HFFc6 (cell line): ENCODE measurements at regions not wholly inside any gene's neighbourhood (a gene's known extent, or its start where the extent isn't known, plus 50 kb on each side); places are given as distances from the start of the nearest gene placed in this dataset.

Source experiments
- DNase-seq: peaks from one replicate; pipeline ENCODE4 v3.0.0-alpha.2; 2018
- H3K27ac Mint-ChIP-seq: 2 replicates; pipeline ENCODE4 v1.8.0; 2020; ENCODE audit warnings: mild to moderate bottlenecking, mixed read lengths
- H3K27me3 Mint-ChIP-seq: 2 replicates; pipeline ENCODE4 v1.8.0; 2021; ENCODE audit warnings: mild to moderate bottlenecking, moderate library complexity, mixed read lengths; ENCODE audit not compliant: insufficient read depth
- H3K36me3 Mint-ChIP-seq: 2 replicates; pipeline ENCODE4 v1.8.0; 2021; ENCODE audit warnings: low read depth, mixed read lengths
- H3K4me1 Mint-ChIP-seq: 2 replicates; pipeline ENCODE4 v1.8.0; 2020; ENCODE audit warnings: low read depth, mixed read lengths
- H3K4me3 Mint-ChIP-seq: 2 replicates; pipeline ENCODE4 v1.8.0; 2020; ENCODE audit warnings: mild to moderate bottlenecking, moderate library complexity, mixed read lengths
- H3K9me3 Mint-ChIP-seq: 2 replicates; pipeline ENCODE4 v1.8.0; 2020; ENCODE audit warnings: mild to moderate bottlenecking, mixed read lengths
- TF ChIP-seq, protein P1 (sequence below): fragments of 200-600 bp; sonication (generic); IDR thresholded peaks from 2 replicates; pipeline ENCODE4 v1.5.0; 2021; ENCODE audit warnings: antibody characterized with exemption, mild to moderate bottlenecking

DNA sequence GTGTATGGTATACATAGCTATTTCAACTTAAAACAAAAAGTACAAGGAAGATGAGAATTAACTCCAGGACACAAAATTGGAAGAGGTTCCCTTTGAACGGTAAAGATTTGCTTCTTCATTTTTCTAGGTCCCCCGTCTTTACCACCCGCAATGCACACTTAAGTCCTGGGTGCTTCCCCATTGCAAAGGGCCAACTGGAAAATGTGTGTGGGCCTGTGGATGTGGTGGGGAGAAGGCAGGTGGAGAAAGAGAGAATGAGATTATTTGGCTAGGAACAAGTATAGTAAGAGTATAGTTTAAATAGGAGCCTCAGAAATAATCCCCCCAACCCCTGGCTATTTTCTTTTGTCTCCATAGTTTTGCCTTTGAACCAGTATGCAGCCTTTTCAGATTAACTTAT, 115.4 kb downstream of the HLX start:
- Mint-ChIP-seq H3K4me3 (no peak overlapping the region), H3K9me3 (no peaks in the 10 kb centered on the region; the same call in 1 of the 2 replicates), H3K4me1 (peaks cover 42% of the 10 kb centered on the region), H3K27me3 (no peaks in the 10 kb centered on the region; the same call in none of the 2 replicates), H3K36me3 (peaks cover 6% of the 10 kb centered on the region; the same call in 1 of the 2 replicates), H3K27ac (no peak overlapping the region)
- TF ChIP-seq, protein P1, sequence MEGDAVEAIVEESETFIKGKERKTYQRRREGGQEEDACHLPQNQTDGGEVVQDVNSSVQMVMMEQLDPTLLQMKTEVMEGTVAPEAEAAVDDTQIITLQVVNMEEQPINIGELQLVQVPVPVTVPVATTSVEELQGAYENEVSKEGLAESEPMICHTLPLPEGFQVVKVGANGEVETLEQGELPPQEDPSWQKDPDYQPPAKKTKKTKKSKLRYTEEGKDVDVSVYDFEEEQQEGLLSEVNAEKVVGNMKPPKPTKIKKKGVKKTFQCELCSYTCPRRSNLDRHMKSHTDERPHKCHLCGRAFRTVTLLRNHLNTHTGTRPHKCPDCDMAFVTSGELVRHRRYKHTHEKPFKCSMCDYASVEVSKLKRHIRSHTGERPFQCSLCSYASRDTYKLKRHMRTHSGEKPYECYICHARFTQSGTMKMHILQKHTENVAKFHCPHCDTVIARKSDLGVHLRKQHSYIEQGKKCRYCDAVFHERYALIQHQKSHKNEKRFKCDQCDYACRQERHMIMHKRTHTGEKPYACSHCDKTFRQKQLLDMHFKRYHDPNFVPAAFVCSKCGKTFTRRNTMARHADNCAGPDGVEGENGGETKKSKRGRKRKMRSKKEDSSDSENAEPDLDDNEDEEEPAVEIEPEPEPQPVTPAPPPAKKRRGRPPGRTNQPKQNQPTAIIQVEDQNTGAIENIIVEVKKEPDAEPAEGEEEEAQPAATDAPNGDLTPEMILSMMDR: no peak
- DNase-seq: no peak

- Mint-ChIP-seq H3K27me3 (no peaks in the 10 kb centered on the region; the same call in 1 of the 2 replicates), H3K36me3 (peaks cover 6% of the 10 kb centered on the region; the same call in 1 of the 2 replicates), H3K4me3 (no peak overlapping the region), H3K9me3 (no peaks in the 10 kb centered on the region; the same call in 1 of the 2 replicates), H3K4me1 (peaks cover 11% of the 10 kb centered on the region), H3K27ac (no peak overlapping the region)
- no peak for DNase-seq
- TF ChIP-seq, protein P1: no peak
Observed at GRCh38 chr1:220997791-220998190, 118.5 kb downstream of the HLX start.

DNA sequence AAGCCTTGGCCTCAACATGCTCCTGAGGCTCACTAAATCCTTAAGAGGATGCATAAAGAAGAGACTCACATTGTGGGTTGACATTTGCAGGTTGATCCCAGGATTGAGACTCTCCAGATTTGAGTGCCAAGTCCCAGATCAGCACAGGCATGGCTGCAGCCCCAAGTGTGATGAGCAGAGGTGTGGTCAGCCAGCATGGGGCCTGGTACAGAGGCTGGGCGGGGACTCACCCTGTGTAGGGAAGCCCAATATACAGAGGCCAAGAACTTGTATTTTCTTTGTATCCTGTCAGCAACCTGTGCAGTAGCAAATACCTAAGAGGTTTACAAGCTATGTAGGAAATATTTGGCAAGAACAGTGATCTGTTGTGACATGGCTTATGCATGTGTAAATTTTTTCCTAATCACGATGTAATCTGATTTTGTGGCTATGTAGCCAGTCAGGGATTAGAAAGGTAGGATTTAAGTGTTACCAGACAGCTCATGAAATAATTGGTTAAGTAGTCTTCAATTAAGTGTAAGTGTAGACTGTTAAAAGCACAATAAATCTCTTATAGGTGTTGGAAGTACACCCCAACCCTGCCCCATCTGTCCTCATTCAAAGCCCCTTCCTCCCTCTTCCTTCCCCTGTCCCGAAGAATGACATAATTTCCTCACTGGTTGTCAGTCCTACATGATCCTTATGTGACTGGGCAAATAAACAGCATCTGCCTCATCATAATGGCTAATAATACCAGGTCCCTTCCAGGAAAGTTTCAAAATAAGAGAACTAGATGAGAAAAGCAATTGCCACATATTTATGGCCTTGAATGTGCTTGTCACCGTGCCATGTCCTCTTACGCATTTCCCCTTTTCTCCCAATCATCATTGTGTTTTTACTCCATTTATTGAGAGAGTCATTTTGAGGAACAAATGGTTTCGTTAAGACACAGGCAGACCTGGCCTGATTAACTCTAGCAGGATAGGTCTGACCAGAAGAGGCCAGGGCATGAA, 120.9 kb downstream of the HLX start:
- Mint-ChIP-seq H3K9me3 (no peaks in the 10 kb centered on the region; the same call in 1 of the 2 replicates), H3K4me3 (no peak overlapping the region), H3K27me3 (no peaks in the 10 kb centered on the region), H3K27ac (no peak overlapping the region), H3K36me3 (peaks cover 6% of the 10 kb centered on the region; the same call in 1 of the 2 replicates), H3K4me1 (no peaks in the 10 kb centered on the region)
- DNase-seq: no peak
- TF ChIP-seq, protein P1: no peak

DNA sequence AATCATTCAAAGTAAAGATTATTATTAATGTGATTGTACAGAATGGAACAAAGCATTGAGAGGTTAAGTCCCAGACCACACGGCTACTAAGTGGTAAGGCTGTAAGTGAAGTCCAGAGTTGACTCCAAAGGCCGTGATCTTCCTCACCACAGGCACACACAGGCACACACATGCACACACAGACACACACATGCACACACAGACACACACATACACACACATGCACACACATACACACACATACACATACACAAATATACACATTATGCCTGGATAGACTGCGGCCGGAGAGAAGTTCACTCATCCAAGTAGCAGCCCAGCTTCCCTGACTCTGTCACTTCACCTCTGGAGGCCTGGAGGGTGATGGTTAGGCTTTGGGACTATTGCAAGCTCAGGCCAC, 121.9 kb downstream of the HLX start:
- peaks cover 6% of the 10 kb centered on the region; the same call in 1 of the 2 replicates for H3K36me3 Mint-ChIP-seq
- H3K4me3 Mint-ChIP-seq: no peak overlapping the region
- DNase-seq: no peak
- TF ChIP-seq, protein P1: no peak
- no peak overlapping the region for H3K27ac Mint-ChIP-seq
- H3K9me3 Mint-ChIP-seq: no peaks in the 10 kb centered on the region; the same call in 1 of the 2 replicates
- H3K27me3 Mint-ChIP-seq: no peaks in the 10 kb centered on the region
- no peaks in the 10 kb centered on the region for H3K4me1 Mint-ChIP-seq

- TF ChIP-seq, protein P1: no peak
- no peaks in the 10 kb centered on the region for H3K9me3 Mint-ChIP-seq
- no peaks in the 10 kb centered on the region for H3K27me3 Mint-ChIP-seq
- H3K4me3 Mint-ChIP-seq: no peak overlapping the region
- H3K36me3 Mint-ChIP-seq: no peaks in the 10 kb centered on the region
- no peaks in the 10 kb centered on the region for H3K4me1 Mint-ChIP-seq
- DNase-seq: no peak
- no peak overlapping the region for H3K27ac Mint-ChIP-seq
Observed at GRCh38 chr1:221002601-221003000, 123.4 kb downstream of the HLX start.
